ENCODE measurements at regions not wholly inside any gene's neighbourhood (a gene's known extent, or its start where the extent isn't known, plus 50 kb on each side); places are given as distances from the start of the nearest gene placed in this dataset.

GRCh38 chr16:54689072-54689865, 241.4 kb upstream of the IRX5 start:
- Mint-ChIP-seq H3K27me3 (no peaks in the 10 kb centered on the region), H3K27ac (ENCODE audit: low read depth) (no peak overlapping the region), H3K4me3 (no peak overlapping the region), H3K36me3 (ENCODE audit: insufficient read depth) (no peaks in the 10 kb centered on the region), H3K9me3 (no peaks in the 10 kb centered on the region), H3K4me1 (no peaks in the 10 kb centered on the region)
- ATAC-seq (replicated peaks; ENCODE audit: extremely low read depth, poor library complexity, severe bottlenecking), result no peak
- DNase-seq (ENCODE audit: low spot score in 2 of 2), result no peak

- Mint-ChIP-seq H3K4me3 (no peak overlapping the region), H3K9me3 (no peaks in the 10 kb centered on the region), H3K27ac (ENCODE audit: low read depth) (no peak overlapping the region), H3K27me3 (no peaks in the 10 kb centered on the region), H3K4me1 (no peaks in the 10 kb centered on the region), H3K36me3 (ENCODE audit: insufficient read depth) (no peaks in the 10 kb centered on the region)
- ATAC-seq (replicated peaks; ENCODE audit: extremely low read depth, poor library complexity, severe bottlenecking), result no peak
- no peak for DNase-seq (ENCODE audit: low spot score in 2 of 2)
These were observed 242.3 kb upstream of the IRX5 start for GRCh38 chr16:54688339-54688738.

GRCh38 chr16:54687043-54687899, 243.4 kb upstream of the IRX5 start:
- H3K4me3 Mint-ChIP-seq, result no peak overlapping the region
- no peaks in the 10 kb centered on the region for H3K36me3 Mint-ChIP-seq (ENCODE audit: insufficient read depth)
- H3K27ac Mint-ChIP-seq (ENCODE audit: low read depth), result no peak overlapping the region
- H3K9me3 Mint-ChIP-seq, result no peaks in the 10 kb centered on the region
- no peaks in the 10 kb centered on the region for H3K27me3 Mint-ChIP-seq
- ATAC-seq (replicated peaks; ENCODE audit: extremely low read depth, poor library complexity, severe bottlenecking) (no peak), DNase-seq (ENCODE audit: low spot score in 2 of 2) (no peak)
- no peaks in the 10 kb centered on the region for H3K4me1 Mint-ChIP-seq

GRCh38 chr16:54685682-54686081, 245.0 kb upstream of the IRX5 start:
- Mint-ChIP-seq H3K27ac (ENCODE audit: low read depth) (no peak overlapping the region), H3K4me1 (no peaks in the 10 kb centered on the region), H3K4me3 (no peak overlapping the region), H3K36me3 (ENCODE audit: insufficient read depth) (no peaks in the 10 kb centered on the region), H3K27me3 (no peaks in the 10 kb centered on the region), H3K9me3 (no peaks in the 10 kb centered on the region)
- ATAC-seq (replicated peaks; ENCODE audit: extremely low read depth, poor library complexity, severe bottlenecking), result no peak
- DNase-seq (ENCODE audit: low spot score in 2 of 2), result no peak

GRCh38 chr16:54679531-54679930, 251.1 kb upstream of the IRX5 start:
- ATAC-seq (replicated peaks; ENCODE audit: extremely low read depth, poor library complexity, severe bottlenecking), result no peak

GRCh38 chr16:54677308-54677950, 253.2 kb upstream of the IRX5 start:
- DNase-seq (ENCODE audit: low spot score in 2 of 2) (no peak), ATAC-seq (replicated peaks; ENCODE audit: extremely low read depth, poor library complexity, severe bottlenecking) (no peak)
- H3K27ac Mint-ChIP-seq (ENCODE audit: low read depth), result no peak overlapping the region
- H3K4me1 Mint-ChIP-seq, result no peaks in the 10 kb centered on the region
- no peak overlapping the region for H3K4me3 Mint-ChIP-seq
- H3K9me3 Mint-ChIP-seq, result no peaks in the 10 kb centered on the region
- H3K36me3 Mint-ChIP-seq (ENCODE audit: insufficient read depth), result no peaks in the 10 kb centered on the region
- no peaks in the 10 kb centered on the region for H3K27me3 Mint-ChIP-seq

More at GRCh38 chr16:54679531-54679930, 251.1 kb upstream of the IRX5 start:
- Mint-ChIP-seq H3K4me1 (no peaks in the 10 kb centered on the region), H3K9me3 (no peaks in the 10 kb centered on the region), H3K27me3 (no peaks in the 10 kb centered on the region), H3K36me3 (ENCODE audit: insufficient read depth) (no peaks in the 10 kb centered on the region), H3K27ac (ENCODE audit: low read depth) (no peak overlapping the region), H3K4me3 (no peak overlapping the region)
- DNase-seq (ENCODE audit: low spot score in 2 of 2), result no peak

GRCh38 chr16:54673313-54673712, 257.4 kb upstream of the IRX5 start:
- Mint-ChIP-seq H3K27ac (ENCODE audit: low read depth) (no peak overlapping the region), H3K4me3 (no peak overlapping the region), H3K36me3 (ENCODE audit: insufficient read depth) (no peaks in the 10 kb centered on the region), H3K9me3 (no peaks in the 10 kb centered on the region), H3K4me1 (no peaks in the 10 kb centered on the region), H3K27me3 (no peaks in the 10 kb centered on the region)
- DNase-seq (ENCODE audit: low spot score in 2 of 2), result no peak
- ATAC-seq (replicated peaks; ENCODE audit: extremely low read depth, poor library complexity, severe bottlenecking), result no peak

- no peaks in the 10 kb centered on the region for H3K4me1 Mint-ChIP-seq
- H3K36me3 Mint-ChIP-seq (ENCODE audit: insufficient read depth), result no peaks in the 10 kb centered on the region
- no peak for ATAC-seq (replicated peaks; ENCODE audit: extremely low read depth, poor library complexity, severe bottlenecking)
- no peak overlapping the region for H3K4me3 Mint-ChIP-seq
- no peaks in the 10 kb centered on the region for H3K9me3 Mint-ChIP-seq
- H3K27me3 Mint-ChIP-seq, result no peaks in the 10 kb centered on the region
- H3K27ac Mint-ChIP-seq (ENCODE audit: low read depth), result no peak overlapping the region
- no peak for DNase-seq (ENCODE audit: low spot score in 2 of 2)
These were observed 258.2 kb upstream of the IRX5 start for GRCh38 chr16:54672500-54672899.

GRCh38 chr16:54657709-54658102, 273.0 kb upstream of the IRX5 start:
- no peaks in the 10 kb centered on the region for H3K4me1 Mint-ChIP-seq
- H3K4me3 Mint-ChIP-seq, result no peak overlapping the region
- no peaks in the 10 kb centered on the region for H3K36me3 Mint-ChIP-seq (ENCODE audit: insufficient read depth)
- H3K9me3 Mint-ChIP-seq, result peaks cover 2% of the 10 kb centered on the region
- ATAC-seq (replicated peaks; ENCODE audit: extremely low read depth, poor library complexity, severe bottlenecking), result no peak
- DNase-seq (ENCODE audit: low spot score in 2 of 2), result no peak
- no peak overlapping the region for H3K27ac Mint-ChIP-seq (ENCODE audit: low read depth)
- peaks cover 35% of the 10 kb centered on the region for H3K27me3 Mint-ChIP-seq

GRCh38 chr16:54657058-54657708, 273.5 kb upstream of the IRX5 start:
- no peak overlapping the region for H3K27ac Mint-ChIP-seq (ENCODE audit: low read depth)
- ATAC-seq (replicated peaks; ENCODE audit: extremely low read depth, poor library complexity, severe bottlenecking), result no peak
- DNase-seq (ENCODE audit: low spot score in 2 of 2), result no peak

GRCh38 chr16:54655121-54655590, 275.5 kb upstream of the IRX5 start:
- Mint-ChIP-seq H3K36me3 (ENCODE audit: insufficient read depth) (no peaks in the 10 kb centered on the region), H3K4me3 (no peak overlapping the region), H3K27me3 (peaks cover 35% of the 10 kb centered on the region), H3K4me1 (no peaks in the 10 kb centered on the region), H3K9me3 (no peaks in the 10 kb centered on the region), H3K27ac (ENCODE audit: low read depth) (no peak overlapping the region)
- DNase-seq (ENCODE audit: low spot score in 2 of 2) (no peak), ATAC-seq (replicated peaks; ENCODE audit: extremely low read depth, poor library complexity, severe bottlenecking) (no peak)

More at GRCh38 chr16:54657058-54657708, 273.5 kb upstream of the IRX5 start:
- no peaks in the 10 kb centered on the region for H3K4me1 Mint-ChIP-seq
- H3K27me3 Mint-ChIP-seq, result peaks cover 35% of the 10 kb centered on the region
- H3K36me3 Mint-ChIP-seq (ENCODE audit: insufficient read depth), result no peaks in the 10 kb centered on the region
- no peak overlapping the region for H3K4me3 Mint-ChIP-seq
- no peaks in the 10 kb centered on the region for H3K9me3 Mint-ChIP-seq

GRCh38 chr16:54654429-54654828, 276.2 kb upstream of the IRX5 start:
- ATAC-seq (replicated peaks; ENCODE audit: extremely low read depth, poor library complexity, severe bottlenecking) (no peak), DNase-seq (ENCODE audit: low spot score in 2 of 2) (no peak)
- no peak overlapping the region for H3K4me3 Mint-ChIP-seq
- peaks cover 35% of the 10 kb centered on the region for H3K27me3 Mint-ChIP-seq
- no peaks in the 10 kb centered on the region for H3K4me1 Mint-ChIP-seq
- no peaks in the 10 kb centered on the region for H3K9me3 Mint-ChIP-seq
- H3K27ac Mint-ChIP-seq (ENCODE audit: low read depth), result no peak overlapping the region
- no peaks in the 10 kb centered on the region for H3K36me3 Mint-ChIP-seq (ENCODE audit: insufficient read depth)
